GM18505 (cell line): ENCODE measurements at regions not wholly inside any gene's neighbourhood (a gene's known extent, or its start where the extent isn't known, plus 50 kb on each side); places are given as distances from the start of the nearest gene placed in this dataset.
"Not testable (repeated sequence)": the region's sequence is repeated elsewhere in the genome, so short reads cannot be mapped to it uniquely, and the experiment has no call there.

Source experiments
- ATAC-seq: cut with Tn5 transposase; IDR thresholded peaks from one replicate; pipeline ENCODE4 v1.9.1; 2021; ENCODE audit not compliant: unreplicated experiment
- POLR2A ChIP-seq: IDR thresholded peaks from 4 replicates; pipeline ENCODE4 v1.6.1; 2011; ENCODE audit warnings: borderline replicate concordance; ENCODE audit not compliant: insufficient read depth, insufficient read length; ENCODE audit errors: extremely low read depth

- ATAC-seq: no peak
- no peak for TF ChIP-seq POLR2A
Measured at GRCh38 chr3:147333098-147333497, 73.2 kb downstream of the ZIC4 start.

GRCh38 chr3:147328711-147329110 is 77.6 kb downstream of the ZIC4 start:
- no peak for ATAC-seq
- no peak for TF ChIP-seq POLR2A

DNA sequence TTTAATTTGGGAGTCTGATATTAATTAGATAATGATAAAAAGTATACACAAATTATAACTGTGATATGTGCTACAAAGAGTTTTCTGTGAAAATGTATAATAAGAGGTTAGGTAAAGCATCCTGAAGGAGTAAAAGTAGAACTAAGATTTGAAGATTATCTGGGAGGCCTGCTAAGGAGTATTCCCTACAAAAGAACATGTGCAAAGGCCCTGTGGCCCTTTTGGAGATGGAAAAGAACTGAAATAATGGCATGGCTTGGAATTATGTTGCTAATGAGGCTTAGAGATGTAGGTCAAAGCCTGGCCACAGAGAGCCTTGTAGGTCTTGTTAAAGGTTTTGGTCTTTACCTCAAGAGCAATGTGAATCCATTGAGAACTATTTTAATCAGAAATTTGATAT is 82.0 kb downstream of the ZIC4 start:
- no peak for ATAC-seq
- no peak for TF ChIP-seq POLR2A

- ATAC-seq: no peak
Measured at GRCh38 chr3:147318900-147319299, 87.4 kb downstream of the ZIC4 start.

GRCh38 chr3:147317080-147317479 is 89.3 kb downstream of the ZIC4 start:
- not testable (repeated sequence) for ATAC-seq

More at GRCh38 chr3:147318900-147319299, 87.4 kb downstream of the ZIC4 start:
- no peak for TF ChIP-seq POLR2A

- ATAC-seq: no peak
- no peak for TF ChIP-seq POLR2A
Measured at GRCh38 chr3:147313513-147313912, 92.8 kb downstream of the ZIC4 start.

GRCh38 chr3:147312786-147313280 is 93.5 kb downstream of the ZIC4 start:
- no peak for TF ChIP-seq POLR2A
- ATAC-seq: no peak

GRCh38 chr3:147311716-147312115 is 94.6 kb downstream of the ZIC4 start:
- ATAC-seq: no peak
- TF ChIP-seq POLR2A: no peak

- no peak for TF ChIP-seq POLR2A
- ATAC-seq: no peak
Measured at GRCh38 chr3:147305533-147306250, 100.7 kb downstream of the ZIC4 start.

- ATAC-seq: no peak
- TF ChIP-seq POLR2A: no peak
Measured at GRCh38 chr3:147304756-147305155, 101.6 kb downstream of the ZIC4 start.

GRCh38 chr3:147301781-147302180 is 104.6 kb downstream of the ZIC4 start:
- no peak for ATAC-seq
- no peak for TF ChIP-seq POLR2A

DNA sequence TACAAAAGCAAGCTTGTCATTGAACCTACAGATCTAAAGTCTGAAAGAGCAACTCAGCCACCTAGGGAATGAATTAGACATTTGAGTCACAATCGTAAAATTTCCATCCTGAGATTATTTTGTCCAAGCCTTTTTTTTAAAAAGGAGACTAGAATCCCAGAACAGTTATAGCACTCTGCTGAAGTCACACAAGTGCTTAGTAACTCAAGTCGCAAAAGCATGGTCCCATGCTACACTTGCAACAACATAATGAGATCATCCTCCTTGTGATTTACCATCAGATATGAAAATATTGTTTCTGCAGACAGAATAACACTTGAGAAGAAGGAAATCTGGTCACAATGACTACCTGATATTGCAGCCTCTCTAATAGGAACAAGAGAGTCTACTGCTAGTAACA is 106.7 kb downstream of the ZIC4 start:
- TF ChIP-seq POLR2A: no peak

DNA sequence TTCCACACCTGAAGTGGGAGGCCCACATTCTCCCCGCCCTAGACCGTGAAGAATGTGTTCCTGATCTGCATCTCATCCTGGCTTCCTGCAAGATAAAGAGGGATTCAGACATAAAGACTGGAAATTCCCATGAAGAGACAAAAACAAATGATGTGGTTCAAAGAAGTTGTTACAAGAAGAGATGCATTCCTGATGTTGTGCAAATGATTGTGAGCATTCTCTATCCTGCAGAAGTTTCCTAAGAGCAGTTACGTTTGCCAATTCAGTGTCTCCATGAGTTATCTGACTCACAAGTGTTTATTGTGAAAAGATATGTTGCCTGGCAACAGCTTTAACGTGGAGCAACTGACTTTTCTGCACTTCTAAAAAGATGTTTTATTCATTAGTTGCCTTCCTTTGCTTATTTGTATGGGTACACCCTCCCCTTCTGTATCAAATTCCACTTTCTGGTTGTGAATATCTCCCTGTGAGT is 107.8 kb downstream of the ZIC4 start:
- TF ChIP-seq POLR2A: no peak
- ATAC-seq: no peak

More for the DNA sequence above, 106.7 kb downstream of the ZIC4 start:
- no peak for ATAC-seq

DNA sequence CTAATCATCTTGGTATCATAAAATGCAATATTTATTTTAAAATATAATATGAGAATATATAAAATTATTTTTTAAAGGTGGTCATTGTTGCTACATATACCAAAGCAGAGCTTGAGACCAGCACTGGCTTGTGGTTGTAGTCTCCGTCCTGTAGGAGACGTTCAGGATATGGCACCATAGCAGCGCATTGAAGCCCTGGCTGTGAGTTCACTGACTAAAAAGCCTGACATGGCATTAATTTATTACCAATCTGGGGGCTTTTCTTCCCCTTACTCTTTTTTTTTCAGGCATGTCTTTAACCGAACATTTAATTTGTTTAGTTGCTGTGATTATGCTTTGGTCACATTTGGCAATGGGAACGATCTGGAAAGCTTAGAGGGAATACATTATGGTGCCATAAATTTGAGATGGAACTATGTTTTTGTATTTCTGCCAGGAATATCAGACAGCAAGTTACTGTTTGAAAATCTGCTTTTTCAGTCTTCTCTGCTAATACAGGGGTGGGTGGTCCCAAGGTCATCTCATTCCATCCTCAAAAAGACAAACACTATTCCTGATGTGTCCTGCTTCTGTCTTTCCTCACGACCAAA is 108.5 kb downstream of the ZIC4 start:
- ATAC-seq: no peak
- no peak for TF ChIP-seq POLR2A

GRCh38 chr3:147287370-147287769 is 119.0 kb downstream of the ZIC4 start:
- not testable (repeated sequence) for ATAC-seq
